ENCODE measurements at regions not wholly inside any gene's neighbourhood (a gene's known extent, or its start where the extent isn't known, plus 50 kb on each side); places are given as distances from the start of the nearest gene placed in this dataset.

GRCh38 chr2:82657106-82657505 lies 1802.0 kb downstream of the SUCLG1 start:
- no peaks in the 10 kb centered on the region for H3K27me3 ChIP-seq (ENCODE audit: low read depth)
- H3K4me3 ChIP-seq: no peak overlapping the region
- intact Hi-C loops (cut with DNase I): no loop called here
- H3K36me3 ChIP-seq: no peaks in the 10 kb centered on the region
- no peaks in the 10 kb centered on the region for H3K4me1 ChIP-seq
- DNase-seq: no peak
- no peak overlapping the region for H3K27ac ChIP-seq
- no peak for TF ChIP-seq CTCF (IDR thresholded peaks at IDR 0.05)
- no peak for ATAC-seq
- H3K9me3 ChIP-seq: no peaks in the 10 kb centered on the region

GRCh38 chr2:82656420-82656819 lies 1802.7 kb downstream of the SUCLG1 start:
- DNase-seq: no peak
- Histone ChIP-seq H3K4me1 (no peaks in the 10 kb centered on the region), H3K4me3 (no peak overlapping the region), H3K27me3 (ENCODE audit: low read depth) (no peaks in the 10 kb centered on the region), H3K9me3 (no peaks in the 10 kb centered on the region), H3K36me3 (no peaks in the 10 kb centered on the region), H3K27ac (no peak overlapping the region)
- ATAC-seq: no peak
- intact Hi-C loops (cut with DNase I): no loop called here
- no peak for TF ChIP-seq CTCF (IDR thresholded peaks at IDR 0.05)

- no peaks in the 10 kb centered on the region for H3K36me3 ChIP-seq
- no peak overlapping the region for H3K4me3 ChIP-seq
- H3K9me3 ChIP-seq: no peaks in the 10 kb centered on the region
- no peak overlapping the region for H3K27ac ChIP-seq
- ATAC-seq (no peak), DNase-seq (no peak)
- H3K27me3 ChIP-seq (ENCODE audit: low read depth): no peaks in the 10 kb centered on the region
- no peak for TF ChIP-seq CTCF (IDR thresholded peaks at IDR 0.05)
- no peaks in the 10 kb centered on the region for H3K4me1 ChIP-seq
- intact Hi-C loops (cut with DNase I): no loop called here
These were observed 1807.0 kb downstream of the SUCLG1 start for GRCh38 chr2:82652117-82652516.

- Histone ChIP-seq H3K36me3 (no peaks in the 10 kb centered on the region), H3K4me3 (no peak overlapping the region), H3K4me1 (no peaks in the 10 kb centered on the region), H3K27me3 (ENCODE audit: low read depth) (no peaks in the 10 kb centered on the region), H3K9me3 (no peaks in the 10 kb centered on the region), H3K27ac (no peak overlapping the region)
- no peak for DNase-seq
- no peak for TF ChIP-seq CTCF (IDR thresholded peaks at IDR 0.05)
- no peak for ATAC-seq
- intact Hi-C loops (cut with DNase I): no loop called here
These were observed 1809.0 kb downstream of the SUCLG1 start for GRCh38 chr2:82650038-82650437.

- no peak for DNase-seq
- no peaks in the 10 kb centered on the region for H3K27me3 ChIP-seq (ENCODE audit: low read depth)
- H3K36me3 ChIP-seq: no peaks in the 10 kb centered on the region
- no peaks in the 10 kb centered on the region for H3K4me1 ChIP-seq
- TF ChIP-seq CTCF (IDR thresholded peaks at IDR 0.05): no peak
- H3K27ac ChIP-seq: no peak overlapping the region
- ATAC-seq: no peak
- no peak overlapping the region for H3K4me3 ChIP-seq
- intact Hi-C loops (cut with DNase I): no loop called here
- H3K9me3 ChIP-seq: peaks cover 3% of the 10 kb centered on the region
These were observed 1817.4 kb downstream of the SUCLG1 start for GRCh38 chr2:82641598-82642180.
